H1 (cell line): ENCODE measurements at regions not wholly inside any gene's neighbourhood (a gene's known extent, or its start where the extent isn't known, plus 50 kb on each side); places are given as distances from the start of the nearest gene placed in this dataset.

Experiments used
- BACH1 ChIP-seq: IDR thresholded peaks from 2 replicates; pipeline ENCODE4 v1.6.1; 2012; ENCODE audit warnings: low read length, improper control_type of control experiment
- BRCA1 ChIP-seq: IDR thresholded peaks from 2 replicates; pipeline ENCODE4 v1.6.1; 2012; ENCODE audit warnings: low read depth, low read length, improper control_type of control experiment
- SAP30 ChIP-seq: fragments of 300-600 bp; sonication (generic); IDR thresholded peaks from 2 replicates; pipeline ENCODE4 v1.7.1; 2012; ENCODE audit warnings: low read length, moderate library complexity, mild to moderate bottlenecking, inconsistent platforms; ENCODE audit not compliant: insufficient read depth, insufficient replicate concordance
- TAF7 ChIP-seq: optimal IDR thresholded peaks from 2 replicates; pipeline ENCODE3; 2011; ENCODE audit warnings: low read depth, mild to moderate bottlenecking, inconsistent platforms, low read length, moderate library complexity, borderline replicate concordance
- TF ChIP-seq, protein P1 (sequence below), 3 experiments: IDR thresholded peaks; 1 replicate in 2 of 3; 2 replicates in 1 of 3; pipeline versions ENCODE4 v1.5.1 to v1.6.1; 2011; ENCODE audit warnings: low read length in 3 of 3, mild to moderate bottlenecking in 3 of 3, inconsistent platforms in 2 of 3, low read depth in 1 of 3, moderate library complexity in 1 of 3; ENCODE audit not compliant: insufficient read depth in 1 of 3; ENCODE audit errors: control extremely low read depth in 1 of 3

DNA sequence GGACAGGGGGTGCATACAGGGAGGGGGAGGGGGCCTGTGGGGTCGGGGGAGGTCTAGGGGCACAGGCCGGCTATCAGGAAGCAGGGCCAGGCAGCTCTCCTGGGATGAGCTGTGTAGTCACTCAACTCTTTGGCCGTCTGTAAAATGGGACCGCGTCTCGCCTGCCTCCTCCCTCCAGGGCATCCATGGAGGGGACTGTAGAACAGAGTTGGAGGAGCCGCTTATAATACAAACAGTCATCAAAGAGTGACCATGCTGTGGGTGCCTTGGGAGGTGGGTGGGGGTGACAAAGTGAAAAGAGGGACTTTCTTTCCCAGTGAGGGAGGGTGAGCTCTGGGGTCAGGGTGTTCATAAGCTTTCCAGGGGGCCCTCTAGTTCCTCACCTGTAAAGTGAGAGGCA, 169.6 kb upstream of the HAAO start (continued):
- TF ChIP-seq, protein P1, sequence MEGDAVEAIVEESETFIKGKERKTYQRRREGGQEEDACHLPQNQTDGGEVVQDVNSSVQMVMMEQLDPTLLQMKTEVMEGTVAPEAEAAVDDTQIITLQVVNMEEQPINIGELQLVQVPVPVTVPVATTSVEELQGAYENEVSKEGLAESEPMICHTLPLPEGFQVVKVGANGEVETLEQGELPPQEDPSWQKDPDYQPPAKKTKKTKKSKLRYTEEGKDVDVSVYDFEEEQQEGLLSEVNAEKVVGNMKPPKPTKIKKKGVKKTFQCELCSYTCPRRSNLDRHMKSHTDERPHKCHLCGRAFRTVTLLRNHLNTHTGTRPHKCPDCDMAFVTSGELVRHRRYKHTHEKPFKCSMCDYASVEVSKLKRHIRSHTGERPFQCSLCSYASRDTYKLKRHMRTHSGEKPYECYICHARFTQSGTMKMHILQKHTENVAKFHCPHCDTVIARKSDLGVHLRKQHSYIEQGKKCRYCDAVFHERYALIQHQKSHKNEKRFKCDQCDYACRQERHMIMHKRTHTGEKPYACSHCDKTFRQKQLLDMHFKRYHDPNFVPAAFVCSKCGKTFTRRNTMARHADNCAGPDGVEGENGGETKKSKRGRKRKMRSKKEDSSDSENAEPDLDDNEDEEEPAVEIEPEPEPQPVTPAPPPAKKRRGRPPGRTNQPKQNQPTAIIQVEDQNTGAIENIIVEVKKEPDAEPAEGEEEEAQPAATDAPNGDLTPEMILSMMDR (IDR thresholded peaks at IDR 0.05; ENCODE audit: control extremely low read depth in 1 of 3, insufficient read depth in 1 of 3, low read depth in 1 of 3, low read length in 3 of 3) = no peak
- TF ChIP-seq TAF7 (no peak), BRCA1 (no peak), BACH1 (no peak), SAP30 (no peak)
